22Rv1 (cell line): ENCODE measurements at regions not wholly inside any gene's neighbourhood (a gene's known extent, or its start where the extent isn't known, plus 50 kb on each side); places are given as distances from the start of the nearest gene placed in this dataset.

Experiments used
- H3K27ac ChIP-seq: fragments of 450-650 bp; 2 replicates; pipeline ENCODE4 v1.5.1; 2017
- CTCF ChIP-seq: fragments of 450-650 bp; IDR thresholded peaks from 2 replicates; pipeline ENCODE4 v1.5.1; 2017; ENCODE audit warnings: mild to moderate bottlenecking
- ZFX ChIP-seq: fragments of 450-650 bp; IDR thresholded peaks from 2 replicates; pipeline ENCODE4 v1.6.1; 2017; ENCODE audit warnings: antibody characterized with exemption, borderline replicate concordance

- H3K27ac ChIP-seq: no peak overlapping the region
- TF ChIP-seq ZFX: no peak
- TF ChIP-seq CTCF: no peak
Measured at GRCh38 chr15:70147778-70148177, 50.1 kb upstream of the TLE3 start.
